Prostate gland (tissue), 2 donors: ENCODE measurements at regions not wholly inside any gene's neighbourhood (a gene's known extent, or its start where the extent isn't known, plus 50 kb on each side); places are given as distances from the start of the nearest gene placed in this dataset.

Experiments used
- DNase-seq: peaks from one replicate; pipeline ENCODE4 v3.0.0-alpha.2; 2019; ENCODE audit warnings: low spot score
- H3K27ac ChIP-seq, 2 donors: fragments of 200-600 bp; sonication (generic); 2 replicates each; pipeline ENCODE4 v1.5.1; 2017 to 2019
- H3K27me3 ChIP-seq: fragments of 200-600 bp; sonication (generic); replicated peaks from 2 replicates; pipeline ENCODE4 v1.5.1; 2019; ENCODE audit not compliant: insufficient read depth
- H3K36me3 ChIP-seq, 2 donors: fragments of 200-600 bp; sonication (generic); 1 replicate in 1 of 2; 2 replicates in 1 of 2; pipeline versions ENCODE4 v1.5.1 to v1.8.1; 2017 to 2019
- H3K4me1 ChIP-seq: fragments of 200-600 bp; sonication (generic); replicated peaks from 2 replicates; pipeline ENCODE4 v1.5.1; 2019
- H3K4me3 ChIP-seq, 2 donors: fragments of 200-600 bp; sonication (generic); 2 replicates each; pipeline ENCODE4 v1.5.1; 2017 to 2019
- H3K9me3 ChIP-seq: fragments of 200-600 bp; sonication (generic); 2 replicates; pipeline ENCODE4 v1.5.1; 2017
- POLR2A ChIP-seq: fragments of 450-650 bp; IDR thresholded peaks from one replicate; pipeline ENCODE4 v1.6.1; 2016; ENCODE audit warnings: antibody characterized with exemption, mild to moderate bottlenecking
- POLR2AphosphoS5 ChIP-seq: sonication (generic); formaldehyde crosslinking; IDR thresholded peaks from one replicate; pipeline ENCODE4 v1.6.1; 2017; ENCODE audit warnings: antibody characterized with exemption
- WGBS: methylation state at CpG from one replicate; pipeline ENCODE4 v1.1.5; 2018; 5-methylcytosine and 5-hydroxymethylcytosine counted together
- intact Hi-C: fragments of 100-400 bp; cut with DNase I; formaldehyde crosslinking; loops from one replicate; pipeline ENCODE4 v1.14.2; 2022
- TF ChIP-seq, protein P1 (sequence below), 4 experiments: fragments of 200-600 bp in 2 of 4; fragments of 450-650 bp in 2 of 4; sonication (generic) in 2 of 4; IDR thresholded peaks; 1 replicate in 3 of 4; 2 replicates in 1 of 4; pipeline ENCODE4 v1.5.1; 2016 to 2019; ENCODE audit warnings: antibody characterized with exemption in 4 of 4, mild to moderate bottlenecking in 2 of 4, moderate library complexity in 2 of 4

- Histone ChIP-seq H3K36me3 (no peaks in the 10 kb centered on the region), H3K4me3 (no peak overlapping the region), H3K4me1 (no peaks in the 10 kb centered on the region), H3K9me3 (no peaks in the 10 kb centered on the region), H3K27ac (no peak overlapping the region), H3K27me3 (no peaks in the 10 kb centered on the region)
- TF ChIP-seq, protein P1, sequence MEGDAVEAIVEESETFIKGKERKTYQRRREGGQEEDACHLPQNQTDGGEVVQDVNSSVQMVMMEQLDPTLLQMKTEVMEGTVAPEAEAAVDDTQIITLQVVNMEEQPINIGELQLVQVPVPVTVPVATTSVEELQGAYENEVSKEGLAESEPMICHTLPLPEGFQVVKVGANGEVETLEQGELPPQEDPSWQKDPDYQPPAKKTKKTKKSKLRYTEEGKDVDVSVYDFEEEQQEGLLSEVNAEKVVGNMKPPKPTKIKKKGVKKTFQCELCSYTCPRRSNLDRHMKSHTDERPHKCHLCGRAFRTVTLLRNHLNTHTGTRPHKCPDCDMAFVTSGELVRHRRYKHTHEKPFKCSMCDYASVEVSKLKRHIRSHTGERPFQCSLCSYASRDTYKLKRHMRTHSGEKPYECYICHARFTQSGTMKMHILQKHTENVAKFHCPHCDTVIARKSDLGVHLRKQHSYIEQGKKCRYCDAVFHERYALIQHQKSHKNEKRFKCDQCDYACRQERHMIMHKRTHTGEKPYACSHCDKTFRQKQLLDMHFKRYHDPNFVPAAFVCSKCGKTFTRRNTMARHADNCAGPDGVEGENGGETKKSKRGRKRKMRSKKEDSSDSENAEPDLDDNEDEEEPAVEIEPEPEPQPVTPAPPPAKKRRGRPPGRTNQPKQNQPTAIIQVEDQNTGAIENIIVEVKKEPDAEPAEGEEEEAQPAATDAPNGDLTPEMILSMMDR (IDR thresholded peaks at IDR 0.05) = no peak
- TF ChIP-seq POLR2AphosphoS5 = no peak
- TF ChIP-seq POLR2A = no peak
- no peak for DNase-seq
- WGBS = 59% methylated on average over 3 of the region's 3 CpGs
- intact Hi-C loops = no loop called here
These were observed 104.2 kb upstream of the NEUROD1 start for GRCh38 chr2:181784556-181784955.

- Histone ChIP-seq H3K36me3 (no peaks in the 10 kb centered on the region), H3K27me3 (no peaks in the 10 kb centered on the region), H3K4me1 (no peaks in the 10 kb centered on the region), H3K27ac (no peak overlapping the region), H3K9me3 (no peaks in the 10 kb centered on the region), H3K4me3 (no peak overlapping the region)
- intact Hi-C loops = no loop called here
- DNase-seq = no peak
- 34% methylated on average over 2 of the region's 2 CpGs for WGBS
- TF ChIP-seq, protein P1 (IDR thresholded peaks at IDR 0.05) = no peak
- TF ChIP-seq POLR2A (no peak), POLR2AphosphoS5 (no peak)
These were observed 105.5 kb upstream of the NEUROD1 start for GRCh38 chr2:181785691-181786344.

DNA sequence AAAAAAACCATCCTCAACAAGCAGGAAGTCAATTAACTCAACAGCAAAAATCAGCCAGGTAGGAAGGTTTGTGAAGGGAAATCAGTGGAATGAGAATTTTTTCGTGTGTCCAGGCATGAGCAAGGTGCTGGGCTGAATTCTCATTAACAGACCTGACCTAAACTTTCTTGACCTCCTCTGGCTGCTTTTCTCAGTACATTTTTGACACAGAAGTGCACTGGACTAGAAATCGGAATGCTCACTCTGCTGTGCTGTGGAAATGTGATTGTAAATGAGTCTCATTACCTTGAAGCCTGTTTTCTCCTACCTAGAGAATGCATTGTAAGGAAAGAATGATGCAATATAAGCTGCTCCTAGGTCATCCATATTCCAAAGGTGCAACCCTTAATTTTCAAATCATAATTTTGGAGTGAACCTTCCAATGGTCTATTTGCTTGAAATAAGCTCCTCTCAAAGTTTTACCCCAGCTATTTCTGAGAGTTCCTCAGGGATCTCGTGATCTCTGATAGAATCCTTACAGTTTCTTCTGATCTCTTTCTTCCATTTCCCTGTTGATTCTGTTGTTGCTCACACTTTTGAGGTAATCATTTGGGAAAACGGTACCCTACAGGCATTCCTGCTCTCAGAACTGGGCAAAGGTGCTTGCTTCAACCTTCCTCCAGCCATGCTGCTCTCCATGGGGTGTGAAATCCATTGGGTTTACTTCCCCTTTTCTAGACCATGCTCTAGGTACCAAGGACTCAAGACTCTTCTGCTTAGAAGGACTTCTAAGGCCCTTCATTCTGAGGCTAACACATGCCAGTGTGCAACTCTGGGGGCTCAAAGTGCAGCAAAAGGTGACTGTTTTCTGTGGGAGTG lies 104.9 kb upstream of the ITPRID2 start:
- TF ChIP-seq POLR2A (no peak), POLR2AphosphoS5 (no peak)
- TF ChIP-seq, protein P1 (IDR thresholded peaks at IDR 0.05) = no peak
- Histone ChIP-seq H3K4me1 (no peaks in the 10 kb centered on the region), H3K27ac (no peak overlapping the region), H3K9me3 (no peaks in the 10 kb centered on the region), H3K4me3 (no peak overlapping the region), H3K27me3 (no peaks in the 10 kb centered on the region), H3K36me3 (no peaks in the 10 kb centered on the region)
- DNase-seq = no peak
- 98% methylated on average over 4 of the region's 4 CpGs for WGBS
- intact Hi-C loops = no loop called here

GRCh38 chr2:181787310-181788048 lies 104.1 kb upstream of the ITPRID2 start:
- Histone ChIP-seq H3K27me3 (no peaks in the 10 kb centered on the region), H3K9me3 (no peaks in the 10 kb centered on the region), H3K4me3 (no peak overlapping the region), H3K27ac (no peak overlapping the region), H3K4me1 (no peaks in the 10 kb centered on the region), H3K36me3 (no peaks in the 10 kb centered on the region)
- TF ChIP-seq POLR2AphosphoS5 = no peak
- no peak for TF ChIP-seq POLR2A
- TF ChIP-seq, protein P1 (IDR thresholded peaks at IDR 0.05) = no peak
- no peak for DNase-seq
- intact Hi-C loops = no loop called here
- 92% methylated on average over 3 of the region's 3 CpGs for WGBS
